Hepatocyte (in vitro differentiated cells): ENCODE measurements at regions not wholly inside any gene's neighbourhood (a gene's known extent, or its start where the extent isn't known, plus 50 kb on each side); places are given as distances from the start of the nearest gene placed in this dataset.
"Not testable (repeated sequence)": the region's sequence is repeated elsewhere in the genome, so short reads cannot be mapped to it uniquely, and the experiment has no call there.

Experiments
- DNase-seq: peaks from one replicate; pipeline ENCODE4 v3.0.0-alpha.2; 2016; ENCODE audit warnings: low spot score
- H2AFZ ChIP-seq: fragments of 200-600 bp; sonication (generic); 2 replicates; pipeline ENCODE4 v1.6.0; 2016; ENCODE audit warnings: antibody characterized with exemption, mild to moderate bottlenecking
- H3K27ac ChIP-seq: fragments of 200-600 bp; sonication (generic); 2 replicates; pipeline ENCODE4 v1.5.1; 2016; ENCODE audit warnings: mild to moderate bottlenecking
- H3K27me3 ChIP-seq: fragments of 200-600 bp; sonication (generic); 2 replicates; pipeline ENCODE4 v1.6.1; 2016
- H3K36me3 ChIP-seq: fragments of 200-600 bp; sonication (generic); replicated peaks from 2 replicates; pipeline ENCODE4 v1.5.1; 2016; ENCODE audit warnings: low read depth; ENCODE audit not compliant: insufficient read depth
- H3K4me1 ChIP-seq: fragments of 200-600 bp; sonication (generic); 2 replicates; pipeline ENCODE4 v1.5.1; 2016; ENCODE audit warnings: mild to moderate bottlenecking, moderate library complexity; ENCODE audit not compliant: insufficient read depth
- H3K4me2 ChIP-seq: fragments of 200-600 bp; sonication (generic); 2 replicates; pipeline ENCODE4 v1.6.0; 2016
- H3K4me3 ChIP-seq: fragments of 200-600 bp; sonication (generic); 2 replicates; pipeline ENCODE4 v1.5.1; 2016; ENCODE audit warnings: mild to moderate bottlenecking
- H3K79me2 ChIP-seq: fragments of 200-600 bp; sonication (generic); 2 replicates; pipeline ENCODE4 v1.6.0; 2017; ENCODE audit warnings: mild to moderate bottlenecking
- H3K9me2 ChIP-seq: fragments of 200-600 bp; sonication (generic); replicated peaks from 2 replicates; pipeline ENCODE4 v1.6.0; 2017; ENCODE audit warnings: mild to moderate bottlenecking; ENCODE audit not compliant: insufficient read depth
- H3K9me3 ChIP-seq: fragments of 200-600 bp; sonication (generic); 2 replicates; pipeline ENCODE4 v1.5.1; 2016; ENCODE audit warnings: low read depth, mild to moderate bottlenecking
- H4K20me1 ChIP-seq: fragments of 200-600 bp; sonication (generic); 2 replicates; pipeline ENCODE4 v1.6.0; 2016; ENCODE audit warnings: mild to moderate bottlenecking; ENCODE audit not compliant: insufficient read depth, poor library complexity, severe bottlenecking
- CTCF ChIP-seq: fragments of 200-600 bp; sonication (generic); IDR thresholded peaks from 2 replicates; pipeline ENCODE4 v1.5.1; 2016; ENCODE audit warnings: antibody characterized with exemption, mild to moderate bottlenecking; ENCODE audit not compliant: poor library complexity
- EZH2 ChIP-seq: fragments of 200-600 bp; sonication (generic); IDR thresholded peaks from 2 replicates; pipeline ENCODE4 v1.6.1; 2016; ENCODE audit warnings: antibody characterized with exemption, mild to moderate bottlenecking, borderline replicate concordance
- EZH2phosphoT487 ChIP-seq: fragments of 200-600 bp; sonication (generic); IDR thresholded peaks from one replicate; pipeline ENCODE4 v1.6.1; 2018; ENCODE audit warnings: antibody characterized with exemption, mild to moderate bottlenecking, low read depth, moderate library complexity; ENCODE audit not compliant: unreplicated experiment, severe bottlenecking
- WGBS: methylation state at CpG from one replicate; pipeline ENCODE4 v1.1.6; 2016; ENCODE audit warnings: low lambda C conversion rate; ENCODE audit errors: missing lambda C conversion rate; 5-methylcytosine and 5-hydroxymethylcytosine counted together

GRCh38 chr2:7633566-7634153, 716.4 kb downstream of the RNF144A start:
- peak; percentile 8 for DNase-seq
- no peak overlapping the region for H2AFZ ChIP-seq
- no peaks in the 10 kb centered on the region for H3K9me2 ChIP-seq
- H3K9me3 ChIP-seq = no peaks in the 10 kb centered on the region
- no peak overlapping the region for H3K4me3 ChIP-seq
- no peaks in the 10 kb centered on the region for H3K36me3 ChIP-seq
- H4K20me1 ChIP-seq = no peaks in the 10 kb centered on the region
- H3K27me3 ChIP-seq = no peaks in the 10 kb centered on the region
- no peaks in the 10 kb centered on the region for H3K4me1 ChIP-seq
- no peak overlapping the region for H3K27ac ChIP-seq
- H3K4me2 ChIP-seq = no peak overlapping the region
- 79% methylated on average over 7 of the region's 7 CpGs for WGBS
- no peaks in the 10 kb centered on the region for H3K79me2 ChIP-seq
- no peak for TF ChIP-seq CTCF
- no peak for TF ChIP-seq EZH2phosphoT487

GRCh38 chr2:7634409-7634808, 717.2 kb downstream of the RNF144A start:
- H3K4me2 ChIP-seq = no peak overlapping the region
- 74% methylated on average over 7 of the region's 7 CpGs for whole genome bisulfite sequencing
- no peaks in the 10 kb centered on the region for H3K9me2 ChIP-seq
- no peak for TF ChIP-seq EZH2
- no peak for TF ChIP-seq CTCF
- TF ChIP-seq EZH2phosphoT487 = no peak
- no peaks in the 10 kb centered on the region for H3K79me2 ChIP-seq
- H3K36me3 ChIP-seq = no peaks in the 10 kb centered on the region
- no peak overlapping the region for H3K4me3 ChIP-seq
- H3K4me1 ChIP-seq = peaks cover 4% of the 10 kb centered on the region
- DNase-seq = no peak
- no peak overlapping the region for H3K27ac ChIP-seq
- no peaks in the 10 kb centered on the region for H3K9me3 ChIP-seq
- H4K20me1 ChIP-seq = no peaks in the 10 kb centered on the region
- no peaks in the 10 kb centered on the region for H3K27me3 ChIP-seq
- no peak overlapping the region for H2AFZ ChIP-seq

- no peaks in the 10 kb centered on the region for H3K9me2 ChIP-seq
- H3K79me2 ChIP-seq = no peaks in the 10 kb centered on the region
- WGBS = 42% methylated on average over 1 of the region's 1 CpG
- TF ChIP-seq CTCF (no peak), EZH2phosphoT487 (no peak), EZH2 (no peak)
- H3K27ac ChIP-seq = peak overlapping the region; percentile 47
- H2AFZ ChIP-seq = no peak overlapping the region
- H3K4me1 ChIP-seq = peaks cover 5% of the 10 kb centered on the region
- peak; percentile 55 for DNase-seq
- H3K4me2 ChIP-seq = peak overlapping the region; percentile 6
- no peaks in the 10 kb centered on the region for H4K20me1 ChIP-seq
- no peak overlapping the region for H3K4me3 ChIP-seq
- H3K9me3 ChIP-seq = no peaks in the 10 kb centered on the region
- no peaks in the 10 kb centered on the region for H3K36me3 ChIP-seq
- H3K27me3 ChIP-seq = no peaks in the 10 kb centered on the region
These were observed 722.3 kb downstream of the RNF144A start for GRCh38 chr2:7639476-7639875.

- H3K9me3 ChIP-seq, H3K79me2 ChIP-seq, H3K4me2 ChIP-seq, H4K20me1 ChIP-seq, H3K27me3 ChIP-seq, H3K9me2 ChIP-seq, H3K36me3 ChIP-seq, DNase-seq, H3K27ac ChIP-seq, H3K4me1 ChIP-seq, H3K4me3 ChIP-seq, H2AFZ ChIP-seq: not testable (repeated sequence)
- 93% methylated on average over 3 of the region's 3 CpGs for WGBS
These were observed 724.1 kb downstream of the RNF144A start for GRCh38 chr2:7641272-7641671.
